Neural progenitor cell (in vitro differentiated cells): ENCODE measurements at regions not wholly inside any gene's neighbourhood (a gene's known extent, or its start where the extent isn't known, plus 50 kb on each side); places are given as distances from the start of the nearest gene placed in this dataset.
"Not testable (repeated sequence)": the region's sequence is repeated elsewhere in the genome, so short reads cannot be mapped to it uniquely, and the experiment has no call there.

ENCODE experiments used
- DNase-seq: peaks from one replicate; pipeline ENCODE4 v3.0.0-alpha.2; 2016; ENCODE audit warnings: low spot score
- H2AFZ ChIP-seq: fragments of 200-600 bp; sonication (generic); replicated peaks from 2 replicates; pipeline ENCODE4 v1.6.1; 2016; ENCODE audit warnings: antibody characterized with exemption
- H3F3A ChIP-seq: fragments of 200-600 bp; sonication (generic); 2 replicates; pipeline ENCODE4 v1.6.1; 2016; ENCODE audit warnings: antibody characterized with exemption, low read depth
- H3K27ac ChIP-seq: fragments of 200-600 bp; sonication (generic); 2 replicates; pipeline ENCODE4 v1.5.1; 2016; ENCODE audit warnings: mild to moderate bottlenecking
- H3K27me3 ChIP-seq: fragments of 200-600 bp; sonication (generic); 2 replicates; pipeline ENCODE4 v1.6.1; 2016; ENCODE audit warnings: mild to moderate bottlenecking, moderate library complexity
- H3K36me3 ChIP-seq: fragments of 200-600 bp; sonication (generic); 2 replicates; pipeline ENCODE4 v1.5.1; 2016
- H3K4me1 ChIP-seq: fragments of 200-600 bp; sonication (generic); 2 replicates; pipeline ENCODE4 v1.6.1; 2016; ENCODE audit warnings: mixed run types
- H3K4me2 ChIP-seq: fragments of 200-600 bp; sonication (generic); 2 replicates; pipeline ENCODE4 v1.6.1; 2016
- H3K4me3 ChIP-seq: fragments of 200-600 bp; sonication (generic); 2 replicates; pipeline ENCODE4 v1.5.1; 2016
- H3K79me2 ChIP-seq: fragments of 200-600 bp; sonication (generic); 2 replicates; pipeline ENCODE4 v1.6.1; 2016; ENCODE audit warnings: low read depth
- H3K9ac ChIP-seq: fragments of 200-600 bp; sonication (generic); 2 replicates; pipeline ENCODE4 v1.6.1; 2016
- H3K9me3 ChIP-seq: fragments of 200-600 bp; sonication (generic); 2 replicates; pipeline ENCODE4 v1.5.1; 2016; ENCODE audit warnings: low read depth
- H4K20me1 ChIP-seq: fragments of 200-600 bp; sonication (generic); 2 replicates; pipeline ENCODE4 v1.6.1; 2016; ENCODE audit warnings: low read depth
- H3K27ac Mint-ChIP-seq: 3 replicates; pipeline ENCODE4 v1.8.0; 2021; ENCODE audit warnings: mixed read lengths
- H3K27me3 Mint-ChIP-seq: 2 replicates; pipeline ENCODE4 v1.8.0; 2022; ENCODE audit warnings: low read depth, mild to moderate bottlenecking, inconsistent platforms, moderate library complexity, mixed read lengths; ENCODE audit not compliant: insufficient read depth
- H3K36me3 Mint-ChIP-seq: 3 replicates; pipeline ENCODE4 v1.8.0; 2021; ENCODE audit warnings: mixed read lengths
- H3K4me1 Mint-ChIP-seq: 3 replicates; pipeline ENCODE4 v1.8.0; 2021; ENCODE audit warnings: mixed read lengths
- H3K4me3 Mint-ChIP-seq: 3 replicates; pipeline ENCODE4 v1.8.0; 2021; ENCODE audit warnings: mild to moderate bottlenecking, moderate library complexity, mixed read lengths
- H3K9me3 Mint-ChIP-seq: 3 replicates; pipeline ENCODE4 v1.8.0; 2020; ENCODE audit warnings: mixed read lengths
- CTCF ChIP-seq: fragments of 200-600 bp; sonication (generic); IDR thresholded peaks from 2 replicates; pipeline ENCODE4 v1.5.1; 2017; ENCODE audit warnings: antibody characterized with exemption, mild to moderate bottlenecking
- EZH2 ChIP-seq: fragments of 200-600 bp; sonication (generic); IDR thresholded peaks from 2 replicates; pipeline ENCODE4 v1.6.1; 2017; ENCODE audit warnings: antibody characterized with exemption, mild to moderate bottlenecking, moderate library complexity
- EZH2phosphoT487 ChIP-seq: fragments of 200-600 bp; sonication (generic); IDR thresholded peaks from 2 replicates; pipeline ENCODE4 v1.6.1; 2017; ENCODE audit warnings: antibody characterized with exemption

GRCh38 chr2:177000061-177000714 lies 212.4 kb upstream of the HNRNPA3 start:
- TF ChIP-seq CTCF: no peak
- TF ChIP-seq EZH2: no peak
- TF ChIP-seq EZH2phosphoT487: no peak
- H3K9me3 ChIP-seq: no peaks in the 10 kb centered on the region
- H3K27me3 ChIP-seq: no peaks in the 10 kb centered on the region
- DNase-seq: no peak
- H3K4me1 ChIP-seq: no peaks in the 10 kb centered on the region
- H3F3A ChIP-seq: no peaks in the 10 kb centered on the region
- H3K27ac ChIP-seq: no peak overlapping the region
- H3K4me3 ChIP-seq: no peak overlapping the region
- H3K79me2 ChIP-seq: no peaks in the 10 kb centered on the region
- Mint-ChIP-seq H3K36me3 (no peaks in the 10 kb centered on the region), H3K4me1 (no peaks in the 10 kb centered on the region), H3K4me3 (no peak overlapping the region), H3K27me3 (no peaks in the 10 kb centered on the region), H3K9me3 (no peaks in the 10 kb centered on the region), H3K27ac (no peak overlapping the region)
- H2AFZ ChIP-seq: no peak overlapping the region
- no peaks in the 10 kb centered on the region for H3K36me3 ChIP-seq
- H3K9ac ChIP-seq: no peak overlapping the region
- no peaks in the 10 kb centered on the region for H4K20me1 ChIP-seq
- no peak overlapping the region for H3K4me2 ChIP-seq

GRCh38 chr2:177000715-177001072 lies 211.9 kb upstream of the HNRNPA3 start:
- Mint-ChIP-seq H3K27ac (no peak overlapping the region), H3K4me1 (no peaks in the 10 kb centered on the region), H3K9me3 (no peaks in the 10 kb centered on the region), H3K4me3 (no peak overlapping the region), H3K36me3 (no peaks in the 10 kb centered on the region), H3K27me3 (no peaks in the 10 kb centered on the region)
- H3K36me3 ChIP-seq: no peaks in the 10 kb centered on the region
- no peak for DNase-seq
- no peak overlapping the region for H3K9ac ChIP-seq
- no peaks in the 10 kb centered on the region for H3K79me2 ChIP-seq
- H3K4me1 ChIP-seq: no peaks in the 10 kb centered on the region
- H3K4me2 ChIP-seq: no peak overlapping the region
- no peaks in the 10 kb centered on the region for H3K9me3 ChIP-seq
- H4K20me1 ChIP-seq: no peaks in the 10 kb centered on the region
- H3K27me3 ChIP-seq: no peaks in the 10 kb centered on the region
- H3K27ac ChIP-seq: no peak overlapping the region
- no peak overlapping the region for H2AFZ ChIP-seq
- TF ChIP-seq EZH2phosphoT487 (no peak), CTCF (no peak), EZH2 (no peak)
- no peaks in the 10 kb centered on the region for H3F3A ChIP-seq
- H3K4me3 ChIP-seq: no peak overlapping the region

GRCh38 chr2:177001334-177001733 lies 211.3 kb upstream of the HNRNPA3 start:
- Mint-ChIP-seq H3K4me1 (no peaks in the 10 kb centered on the region), H3K9me3 (no peaks in the 10 kb centered on the region), H3K27me3 (no peaks in the 10 kb centered on the region), H3K36me3 (no peaks in the 10 kb centered on the region), H3K27ac (no peak overlapping the region), H3K4me3 (no peak overlapping the region)
- no peak for TF ChIP-seq EZH2
- Histone ChIP-seq H3K4me3 (no peak overlapping the region), H3F3A (no peaks in the 10 kb centered on the region), H3K4me2 (no peak overlapping the region), H4K20me1 (no peaks in the 10 kb centered on the region), H3K4me1 (no peaks in the 10 kb centered on the region), H3K27ac (no peak overlapping the region), H2AFZ (no peak overlapping the region), H3K36me3 (no peaks in the 10 kb centered on the region), H3K9me3 (no peaks in the 10 kb centered on the region), H3K27me3 (no peaks in the 10 kb centered on the region), H3K9ac (no peak overlapping the region), H3K79me2 (no peaks in the 10 kb centered on the region)
- no peak for DNase-seq

GRCh38 chr2:177002983-177003382 lies 209.6 kb upstream of the HNRNPA3 start:
- Histone ChIP-seq H3K9ac (no peak overlapping the region), H3K9me3 (no peaks in the 10 kb centered on the region), H3K27ac (no peak overlapping the region), H2AFZ (no peak overlapping the region), H4K20me1 (no peaks in the 10 kb centered on the region), H3K4me3 (no peak overlapping the region), H3F3A (no peaks in the 10 kb centered on the region), H3K79me2 (no peaks in the 10 kb centered on the region), H3K4me2 (no peak overlapping the region), H3K4me1 (no peaks in the 10 kb centered on the region), H3K27me3 (no peaks in the 10 kb centered on the region), H3K36me3 (no peaks in the 10 kb centered on the region)
- H3K4me3 Mint-ChIP-seq: no peak overlapping the region
- TF ChIP-seq EZH2phosphoT487 (no peak), EZH2 (no peak), CTCF (no peak)
- H3K9me3 Mint-ChIP-seq: peaks cover 4% of the 10 kb centered on the region
- H3K27me3 Mint-ChIP-seq: no peaks in the 10 kb centered on the region
- H3K4me1 Mint-ChIP-seq: no peaks in the 10 kb centered on the region
- H3K27ac Mint-ChIP-seq: no peak overlapping the region
- H3K36me3 Mint-ChIP-seq: no peaks in the 10 kb centered on the region
- no peak for DNase-seq

- not testable (repeated sequence) for H3K9me3 ChIP-seq, H3K27me3 ChIP-seq, H4K20me1 ChIP-seq, H3K4me2 ChIP-seq, DNase-seq, H3K36me3 ChIP-seq, H2AFZ ChIP-seq, H3K27ac ChIP-seq, H3K79me2 ChIP-seq, H3K27ac Mint-ChIP-seq, H3F3A ChIP-seq, H3K4me1 ChIP-seq, H3K4me1 Mint-ChIP-seq, H3K4me3 ChIP-seq, H3K36me3 Mint-ChIP-seq, H3K9me3 Mint-ChIP-seq, H3K27me3 Mint-ChIP-seq, H3K4me3 Mint-ChIP-seq, H3K9ac ChIP-seq
Measured at GRCh38 chr2:177007726-177008125, 204.9 kb upstream of the HNRNPA3 start.

- H3K4me3 Mint-ChIP-seq, H3K27ac Mint-ChIP-seq: not testable (repeated sequence)
Measured at GRCh38 chr2:177008662-177009061, 203.9 kb upstream of the HNRNPA3 start.

More at GRCh38 chr2:177008662-177009061, 203.9 kb upstream of the HNRNPA3 start:
- H4K20me1 ChIP-seq, H3K36me3 ChIP-seq, H3K4me1 Mint-ChIP-seq, H3K79me2 ChIP-seq, H3F3A ChIP-seq, H3K9me3 ChIP-seq, H2AFZ ChIP-seq, H3K27me3 Mint-ChIP-seq, H3K4me2 ChIP-seq, H3K9me3 Mint-ChIP-seq, H3K9ac ChIP-seq, H3K27ac ChIP-seq, H3K27me3 ChIP-seq, H3K36me3 Mint-ChIP-seq, H3K4me1 ChIP-seq, DNase-seq, H3K4me3 ChIP-seq: not testable (repeated sequence)
